Middle frontal gyrus (tissue), 1 donor: ENCODE measurements at regions not wholly inside any gene's neighbourhood (a gene's known extent, or its start where the extent isn't known, plus 50 kb on each side); places are given as distances from the start of the nearest gene placed in this dataset.

Experiments used
- DNase-seq: peaks from one replicate; pipeline ENCODE4 v3.0.0-alpha.2; 2015; ENCODE audit warnings: low spot score; ENCODE audit errors: extremely low spot score

GRCh38 chr12:41935911-41936310, 208.8 kb downstream of the GXYLT1 start:
- no peak for DNase-seq

- DNase-seq: no peak
Observed at GRCh38 chr12:41932470-41932991, 212.1 kb downstream of the GXYLT1 start.

GRCh38 chr12:41930866-41931437, 213.7 kb downstream of the GXYLT1 start:
- DNase-seq: no peak

- DNase-seq: no peak
Observed at GRCh38 chr12:41924111-41924510, 220.6 kb downstream of the GXYLT1 start.

- no peak for DNase-seq
Observed at GRCh38 chr12:41923351-41923750, 221.3 kb downstream of the GXYLT1 start.

GRCh38 chr12:41920355-41920754, 224.3 kb downstream of the GXYLT1 start:
- DNase-seq: no peak

- DNase-seq: no peak
Observed at GRCh38 chr12:41919526-41920261, 225.0 kb downstream of the GXYLT1 start.

GRCh38 chr12:41919048-41919447, 225.6 kb downstream of the GXYLT1 start:
- no peak for DNase-seq

- no peak for DNase-seq
Observed at GRCh38 chr12:41917938-41918341, 226.7 kb downstream of the GXYLT1 start.

GRCh38 chr12:41917181-41917580, 227.5 kb downstream of the GXYLT1 start:
- DNase-seq: no peak

- no peak for DNase-seq
Observed at GRCh38 chr12:41910578-41911320, 233.9 kb downstream of the GXYLT1 start.

- no peak for DNase-seq
Observed at GRCh38 chr12:41908206-41908605, 236.5 kb downstream of the GXYLT1 start.

- DNase-seq: no peak
Observed at GRCh38 chr12:41907550-41907949, 237.1 kb downstream of the GXYLT1 start.

GRCh38 chr12:41907021-41907420, 237.7 kb downstream of the GXYLT1 start:
- DNase-seq: no peak

GRCh38 chr12:41905759-41906297, 238.8 kb downstream of the GXYLT1 start:
- no peak for DNase-seq

- DNase-seq: no peak
Observed at GRCh38 chr12:41905073-41905758, 239.5 kb downstream of the GXYLT1 start.

- DNase-seq: no peak
Observed at GRCh38 chr12:41904041-41904440, 240.6 kb downstream of the GXYLT1 start.

GRCh38 chr12:41903014-41903708, 241.5 kb downstream of the GXYLT1 start:
- DNase-seq: no peak

GRCh38 chr12:41899577-41899976, 245.1 kb downstream of the GXYLT1 start:
- no peak for DNase-seq

GRCh38 chr12:41897593-41897992, 247.1 kb downstream of the GXYLT1 start:
- DNase-seq: no peak

GRCh38 chr12:41893491-41893890, 251.2 kb downstream of the GXYLT1 start:
- DNase-seq: no peak
